ENCODE measurements at regions not wholly inside any gene's neighbourhood (a gene's known extent, or its start where the extent isn't known, plus 50 kb on each side); places are given as distances from the start of the nearest gene placed in this dataset.

DNA sequence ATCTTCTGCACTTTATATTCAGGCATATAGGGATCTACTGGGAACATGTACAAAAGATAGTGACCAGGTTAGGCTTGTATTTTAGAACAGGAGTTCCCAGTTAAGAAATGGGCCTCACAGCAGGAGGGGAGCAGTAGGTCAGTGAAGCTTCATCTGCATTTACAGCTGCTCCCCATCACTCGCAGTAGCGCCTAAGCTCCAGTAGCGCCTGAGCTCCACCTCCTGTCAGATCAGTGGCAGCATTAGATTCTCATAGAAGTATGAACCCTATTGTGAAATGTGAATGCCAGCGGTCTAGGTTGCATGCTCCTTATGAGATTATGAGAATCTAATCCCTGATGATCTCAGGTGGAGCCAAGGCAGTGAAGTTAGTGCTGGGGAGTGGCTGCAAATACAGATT is 224.4 kb upstream of the CYRIA start:
- DNase-seq (ENCODE audit: low read depth) = no peak

GRCh38 chr2:16885027-16885426 is 219.4 kb upstream of the CYRIA start:
- no peak for DNase-seq (ENCODE audit: low read depth)

GRCh38 chr2:16882706-16883105 is 217.1 kb upstream of the CYRIA start:
- DNase-seq (ENCODE audit: low read depth) = no peak

DNA sequence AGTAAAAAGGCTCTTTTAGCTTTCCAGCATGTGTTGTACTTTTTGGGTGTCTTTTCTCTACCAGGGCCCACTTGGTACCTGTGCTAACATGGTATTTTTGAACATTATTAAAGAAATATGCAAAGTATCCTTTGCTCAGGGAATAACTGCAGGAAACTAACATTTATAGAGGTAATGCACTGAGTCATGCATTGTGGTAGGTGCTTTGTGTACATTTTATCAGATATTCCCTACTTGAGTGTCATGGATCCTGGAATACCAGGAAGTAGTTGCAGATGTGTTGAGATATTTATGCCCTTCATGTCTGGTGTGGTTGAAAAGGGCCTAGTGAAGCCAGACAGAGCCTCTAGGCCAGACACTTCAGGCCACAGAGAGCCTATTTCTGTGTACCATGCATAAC is 215.5 kb upstream of the CYRIA start:
- DNase-seq (ENCODE audit: low read depth) = no peak

GRCh38 chr2:16871411-16871810 is 205.8 kb upstream of the CYRIA start:
- DNase-seq (ENCODE audit: low read depth) = no peak

DNA sequence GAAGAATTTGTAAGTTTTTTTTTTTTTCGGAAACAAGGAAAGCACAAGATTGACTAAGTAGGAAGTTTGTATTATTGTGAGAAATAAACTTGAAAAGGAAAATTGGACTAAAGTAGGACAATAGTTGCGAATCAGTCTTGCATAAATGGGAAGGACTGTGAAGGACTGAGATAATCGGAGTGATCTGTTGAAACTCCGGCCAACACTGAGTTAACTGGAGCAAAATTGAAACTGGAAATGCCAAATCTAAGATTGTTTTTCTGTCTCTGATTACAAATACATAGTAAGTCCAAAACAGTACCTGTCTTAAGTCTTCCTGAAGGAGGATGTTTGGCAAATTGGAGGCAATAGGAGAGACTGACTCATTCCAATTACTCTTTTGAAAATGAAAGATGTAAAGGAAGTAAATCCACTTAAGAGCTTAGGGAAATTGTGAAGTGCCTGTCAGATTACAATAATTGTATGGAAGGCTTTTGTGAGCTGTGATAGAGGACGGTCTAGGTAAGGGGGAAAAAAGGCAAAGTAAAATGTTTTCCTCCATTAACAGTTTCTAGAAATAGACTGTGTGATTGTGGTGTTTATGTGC is 204.9 kb upstream of the CYRIA start:
- DNase-seq (ENCODE audit: low read depth) = no peak

DNA sequence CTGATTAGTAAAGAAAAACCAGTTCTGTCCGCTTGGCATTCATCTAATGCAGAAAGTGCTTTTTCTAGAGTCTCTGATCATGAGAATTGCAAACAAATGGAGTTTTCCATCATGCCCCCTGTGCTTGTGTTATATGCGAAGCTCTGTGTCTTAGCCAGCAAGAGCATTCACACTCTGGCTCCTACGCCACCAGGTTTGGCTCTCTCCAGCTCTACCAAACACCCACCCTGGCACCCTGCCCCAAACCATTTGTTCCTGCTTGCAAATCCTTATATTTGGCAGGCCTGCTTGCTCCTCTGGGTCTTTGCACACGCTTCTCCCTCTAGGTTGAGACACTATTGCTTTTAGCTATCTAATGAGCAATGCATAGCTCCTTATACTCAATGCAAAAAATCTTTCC is 204.1 kb upstream of the CYRIA start:
- no peak for DNase-seq (ENCODE audit: low read depth)

DNA sequence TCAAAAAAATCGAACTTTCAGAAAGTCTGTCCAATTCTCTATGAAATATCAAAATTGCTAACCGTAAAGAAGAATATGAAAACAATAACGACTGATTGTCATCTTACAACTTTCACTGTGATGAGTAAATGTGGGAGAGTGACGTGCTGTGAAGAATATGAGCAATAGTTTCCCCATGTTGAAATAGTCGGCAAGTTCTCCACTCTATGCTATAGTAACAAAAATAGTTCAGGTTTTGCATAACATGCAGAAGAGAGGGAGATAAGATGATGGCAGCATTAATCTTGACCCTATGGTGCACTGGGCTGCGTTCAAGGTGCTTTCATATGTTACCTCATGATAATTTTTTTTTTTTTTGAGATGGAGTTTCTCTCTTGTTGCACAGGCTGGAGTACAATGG is 196.8 kb upstream of the CYRIA start:
- no peak for DNase-seq (ENCODE audit: low read depth)

GRCh38 chr2:16861530-16861929 is 195.9 kb upstream of the CYRIA start:
- no peak for DNase-seq (ENCODE audit: low read depth)

GRCh38 chr2:16861111-16861510 is 195.5 kb upstream of the CYRIA start:
- DNase-seq (ENCODE audit: low read depth) = no peak

GRCh38 chr2:16860627-16861026 is 195.0 kb upstream of the CYRIA start:
- DNase-seq (ENCODE audit: low read depth) = no peak

DNA sequence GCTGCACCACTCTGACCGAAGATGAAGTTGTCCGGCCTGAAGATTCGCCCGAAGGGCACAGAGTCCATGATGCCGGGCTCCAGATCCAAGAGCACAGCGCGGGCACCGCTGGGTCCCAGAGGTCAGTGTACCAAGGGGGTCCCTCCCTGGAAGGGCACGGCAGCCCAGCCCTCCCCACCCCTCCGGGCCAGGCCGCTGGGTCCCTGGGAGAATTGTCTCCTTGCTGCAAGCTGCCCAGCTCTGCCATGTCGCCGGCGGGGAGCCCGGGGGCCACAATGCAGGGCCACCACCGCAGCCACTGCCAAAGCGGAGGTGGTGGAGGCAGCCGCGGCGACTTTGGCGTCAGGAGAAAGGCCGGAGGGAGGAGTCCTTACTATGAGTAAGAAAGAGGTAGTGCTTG is 189.5 kb upstream of the CYRIA start:
- no peak for DNase-seq (ENCODE audit: low read depth)

GRCh38 chr2:16853088-16853487 is 187.5 kb upstream of the CYRIA start:
- no peak for DNase-seq (ENCODE audit: low read depth)

DNA sequence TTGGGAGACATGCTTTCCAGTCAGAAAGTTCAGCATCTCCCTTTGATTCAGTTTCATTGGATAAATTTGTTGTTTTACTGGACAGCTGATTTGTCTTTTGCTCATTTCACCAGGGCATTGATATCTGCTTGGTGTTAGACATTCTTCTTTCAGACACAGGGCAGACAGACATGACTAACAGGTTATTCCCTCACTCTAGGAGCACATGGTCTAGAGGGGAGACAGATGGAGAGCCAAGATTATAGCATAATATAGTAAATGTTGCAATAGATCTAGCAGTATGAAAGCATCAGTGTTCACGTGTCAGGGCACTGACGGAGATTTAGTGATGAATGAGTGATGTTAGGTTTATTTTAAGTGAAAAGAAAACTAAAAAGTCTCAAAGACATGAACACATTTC is 187.0 kb upstream of the CYRIA start:
- DNase-seq (ENCODE audit: low read depth) = no peak

DNA sequence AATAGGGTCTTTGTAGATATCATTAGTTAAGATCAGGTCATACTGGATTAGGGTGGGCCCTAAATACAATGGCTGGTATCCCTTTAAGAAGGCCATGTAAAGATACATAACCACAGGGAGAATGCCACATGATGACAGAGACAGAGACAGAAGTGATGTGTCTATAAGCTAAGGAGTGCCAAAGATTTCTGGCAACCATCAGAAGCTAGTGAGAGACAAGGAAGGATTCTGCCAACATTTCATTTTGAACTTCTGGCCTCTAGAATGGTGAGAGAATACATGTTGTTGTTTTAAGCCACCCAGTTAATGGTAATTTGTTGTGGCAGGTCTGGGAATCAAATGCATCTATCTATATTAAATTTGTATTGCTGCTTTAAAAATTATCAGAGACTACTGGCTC is 185.5 kb upstream of the CYRIA start:
- no peak for DNase-seq (ENCODE audit: low read depth)

DNA sequence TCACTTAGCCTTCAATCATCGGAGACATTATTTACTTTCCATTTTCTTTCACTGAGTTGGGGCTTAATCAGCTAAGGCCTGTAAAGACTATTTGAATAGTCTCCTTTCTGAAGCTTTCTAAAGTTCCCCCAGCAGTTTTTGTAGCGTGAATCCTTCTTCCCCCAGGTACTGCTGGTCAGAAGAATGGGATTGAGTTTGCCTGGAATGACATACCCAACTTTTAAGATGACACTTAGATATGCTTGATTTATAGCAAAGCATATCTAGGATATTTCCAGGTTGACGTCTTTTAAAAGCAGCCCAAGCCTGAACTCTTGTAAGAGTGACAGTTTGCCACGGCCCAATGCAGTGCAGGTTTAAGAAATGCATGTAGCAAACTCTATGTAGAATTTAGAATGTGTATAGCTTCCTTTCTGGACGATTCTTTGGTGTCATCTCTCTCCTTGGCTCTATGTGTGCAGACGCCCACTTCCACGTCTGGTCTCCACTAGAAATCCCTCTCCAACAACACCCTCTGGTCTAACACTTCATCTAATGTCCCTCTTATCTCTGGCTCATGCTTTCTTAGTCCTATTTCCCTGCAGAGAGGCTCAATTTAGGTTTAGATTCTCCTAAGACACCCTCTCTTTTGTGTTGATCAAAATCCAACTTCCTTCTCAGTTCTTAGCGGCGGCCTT is 175.0 kb upstream of the CYRIA start:
- no peak for DNase-seq (ENCODE audit: low read depth)

DNA sequence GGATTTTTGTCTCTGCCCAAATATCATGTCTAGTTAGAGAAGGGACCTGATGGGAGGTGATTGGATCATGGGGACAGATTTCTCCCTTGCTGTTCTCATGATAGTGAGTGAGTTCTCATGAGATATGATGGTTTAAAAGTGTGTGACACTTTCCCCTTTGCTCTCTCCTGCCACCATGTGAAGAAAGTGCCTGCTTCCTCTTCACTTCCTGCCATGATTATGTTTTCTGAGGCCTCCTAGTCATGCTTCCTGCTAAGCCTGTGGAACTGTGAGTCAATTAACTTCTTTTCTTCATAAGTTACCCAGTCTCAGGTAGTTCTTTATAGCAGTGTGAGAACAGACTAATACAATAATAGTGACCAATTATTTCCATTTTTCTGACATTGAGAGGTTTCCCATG is 167.3 kb upstream of the CYRIA start:
- no peak for DNase-seq (ENCODE audit: low read depth)

DNA sequence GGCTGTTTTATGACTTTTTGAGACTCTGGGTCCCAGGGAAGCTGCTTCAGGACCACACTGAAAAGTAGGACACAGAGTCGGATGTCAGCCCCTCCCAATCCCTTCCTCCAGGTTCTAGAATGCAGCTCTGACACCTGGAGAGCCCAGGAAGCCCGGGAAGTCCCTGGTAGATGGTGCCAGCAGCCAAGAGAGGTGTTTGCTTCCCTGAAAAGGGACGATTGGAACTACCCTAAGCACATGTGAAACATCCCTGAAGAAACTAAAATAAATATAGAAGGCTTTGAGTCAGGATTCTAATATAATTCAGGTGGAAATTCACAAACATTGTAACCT is 163.2 kb upstream of the CYRIA start:
- DNase-seq (ENCODE audit: low read depth) = no peak

- no peak for DNase-seq (ENCODE audit: low read depth)
These were observed 162.6 kb upstream of the CYRIA start for GRCh38 chr2:16828044-16828827.

DNA sequence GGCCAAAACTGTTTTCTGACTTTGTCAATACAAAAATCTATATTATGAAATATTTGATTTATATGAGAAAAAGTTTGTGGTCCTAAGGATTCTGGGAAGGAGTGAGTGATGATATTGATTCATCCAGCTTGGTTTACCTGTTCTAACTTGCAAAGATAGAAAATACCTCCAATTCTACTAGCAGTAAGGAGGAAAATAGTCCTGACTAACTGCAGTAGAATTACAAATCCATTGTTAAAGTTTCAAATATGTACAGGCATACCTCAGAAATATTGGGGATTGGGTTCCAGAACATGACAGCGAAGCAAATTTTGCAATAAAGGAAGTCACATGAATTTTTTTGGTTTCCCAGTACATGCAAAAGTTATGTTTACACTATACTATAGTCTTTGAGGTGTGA is 158.8 kb upstream of the CYRIA start:
- no peak for DNase-seq (ENCODE audit: low read depth)

GRCh38 chr2:16821692-16822091 is 156.1 kb upstream of the CYRIA start:
- DNase-seq (ENCODE audit: low read depth) = no peak

DNA sequence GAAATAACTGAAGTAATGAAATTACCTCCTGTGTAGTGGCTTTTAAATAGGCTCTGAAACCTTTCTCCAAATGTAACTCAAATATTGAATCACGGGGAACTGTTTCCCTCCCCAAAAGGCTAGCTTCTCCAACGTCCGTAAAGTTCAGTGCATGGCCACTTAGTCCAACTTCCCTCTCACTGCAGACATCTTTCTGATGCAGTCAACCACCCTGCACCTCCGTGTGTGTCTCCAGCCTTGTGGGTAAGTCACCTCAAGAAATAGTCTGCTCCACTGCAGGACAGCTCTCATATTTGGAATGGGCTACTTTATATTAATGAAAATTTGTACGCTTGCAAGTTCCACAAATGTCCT is 152.5 kb upstream of the CYRIA start:
- no peak for DNase-seq (ENCODE audit: low read depth)

DNA sequence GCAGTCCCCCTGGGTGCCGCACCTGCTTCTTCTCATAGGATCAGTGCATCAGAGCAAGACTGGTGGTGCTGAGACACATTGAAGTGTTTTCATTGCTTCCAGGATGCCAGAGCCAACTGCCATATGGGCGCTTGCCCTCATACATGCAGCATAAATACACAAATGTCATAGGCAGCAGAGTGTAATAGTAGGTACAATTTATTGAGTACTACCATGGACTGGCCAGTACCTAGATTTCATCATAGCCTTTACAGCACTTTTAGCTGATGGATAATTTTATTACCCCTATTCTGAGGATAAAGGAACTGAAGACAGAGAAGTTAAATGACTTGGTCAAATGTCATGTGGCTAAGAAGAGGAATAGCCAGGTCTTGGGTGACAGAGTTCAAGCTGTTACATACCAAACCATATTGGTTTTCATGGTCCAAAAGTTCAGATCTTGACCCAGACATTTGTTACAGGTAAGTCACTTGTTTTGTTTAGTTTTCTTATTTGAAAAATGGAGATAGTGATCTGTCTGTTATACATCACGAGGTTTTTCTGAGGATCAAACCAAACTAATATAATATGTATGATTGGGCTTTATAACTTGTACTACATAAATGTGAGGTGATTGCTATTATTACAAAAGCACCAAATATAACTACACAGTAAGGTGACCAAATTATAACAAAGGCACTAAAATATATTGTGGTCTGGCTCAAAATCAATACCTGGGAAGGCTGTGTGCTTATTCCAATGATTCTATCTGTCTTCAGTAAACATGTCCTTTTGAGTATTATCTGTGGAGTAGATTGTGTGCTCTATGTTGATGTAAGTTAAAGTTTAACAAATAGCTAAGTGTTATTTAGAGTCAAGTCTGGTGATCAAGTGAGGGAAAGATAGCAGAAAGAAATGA is 151.9 kb upstream of the CYRIA start:
- no peak for DNase-seq (ENCODE audit: low read depth)
